ENCODE measurements at regions not wholly inside any gene's neighbourhood (a gene's known extent, or its start where the extent isn't known, plus 50 kb on each side); places are given as distances from the start of the nearest gene placed in this dataset.

DNA sequence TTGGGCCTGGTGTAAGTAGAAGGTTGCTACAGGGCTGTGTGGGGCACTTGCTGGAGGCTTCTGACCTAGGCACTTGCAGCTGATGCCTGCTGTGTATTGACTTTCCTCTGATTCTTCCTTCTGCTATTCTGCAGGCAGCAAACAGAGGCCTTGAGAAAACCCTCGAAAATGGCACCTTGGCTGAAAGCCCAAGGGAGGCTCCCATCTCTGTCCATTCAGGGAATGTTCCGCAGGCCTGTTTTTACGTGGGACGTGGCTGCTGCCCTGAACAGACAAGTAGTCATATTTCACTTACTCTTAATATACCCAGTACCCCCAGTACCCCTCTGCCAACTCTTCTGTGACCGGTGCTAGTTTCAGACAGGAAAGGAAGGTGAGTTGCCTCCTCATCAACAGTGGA, 664.7 kb downstream of the INHBA start:
- no peak for DNase-seq (ENCODE audit: low read depth)
- H3K4me3 ChIP-seq (ENCODE audit: low read length): no peak overlapping the region
- TF ChIP-seq, protein P1, sequence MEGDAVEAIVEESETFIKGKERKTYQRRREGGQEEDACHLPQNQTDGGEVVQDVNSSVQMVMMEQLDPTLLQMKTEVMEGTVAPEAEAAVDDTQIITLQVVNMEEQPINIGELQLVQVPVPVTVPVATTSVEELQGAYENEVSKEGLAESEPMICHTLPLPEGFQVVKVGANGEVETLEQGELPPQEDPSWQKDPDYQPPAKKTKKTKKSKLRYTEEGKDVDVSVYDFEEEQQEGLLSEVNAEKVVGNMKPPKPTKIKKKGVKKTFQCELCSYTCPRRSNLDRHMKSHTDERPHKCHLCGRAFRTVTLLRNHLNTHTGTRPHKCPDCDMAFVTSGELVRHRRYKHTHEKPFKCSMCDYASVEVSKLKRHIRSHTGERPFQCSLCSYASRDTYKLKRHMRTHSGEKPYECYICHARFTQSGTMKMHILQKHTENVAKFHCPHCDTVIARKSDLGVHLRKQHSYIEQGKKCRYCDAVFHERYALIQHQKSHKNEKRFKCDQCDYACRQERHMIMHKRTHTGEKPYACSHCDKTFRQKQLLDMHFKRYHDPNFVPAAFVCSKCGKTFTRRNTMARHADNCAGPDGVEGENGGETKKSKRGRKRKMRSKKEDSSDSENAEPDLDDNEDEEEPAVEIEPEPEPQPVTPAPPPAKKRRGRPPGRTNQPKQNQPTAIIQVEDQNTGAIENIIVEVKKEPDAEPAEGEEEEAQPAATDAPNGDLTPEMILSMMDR (IDR thresholded peaks at IDR 0.05; ENCODE audit: insufficient read depth, low read depth, low read length, missing control alignments): no peak

GRCh38 chr7:41037691-41038090, 665.2 kb downstream of the INHBA start:
- no peak overlapping the region for H3K4me3 ChIP-seq (ENCODE audit: low read length)
- TF ChIP-seq, protein P1 (IDR thresholded peaks at IDR 0.05; ENCODE audit: insufficient read depth, low read depth, low read length, missing control alignments): no peak
- DNase-seq (ENCODE audit: low read depth): no peak

DNA sequence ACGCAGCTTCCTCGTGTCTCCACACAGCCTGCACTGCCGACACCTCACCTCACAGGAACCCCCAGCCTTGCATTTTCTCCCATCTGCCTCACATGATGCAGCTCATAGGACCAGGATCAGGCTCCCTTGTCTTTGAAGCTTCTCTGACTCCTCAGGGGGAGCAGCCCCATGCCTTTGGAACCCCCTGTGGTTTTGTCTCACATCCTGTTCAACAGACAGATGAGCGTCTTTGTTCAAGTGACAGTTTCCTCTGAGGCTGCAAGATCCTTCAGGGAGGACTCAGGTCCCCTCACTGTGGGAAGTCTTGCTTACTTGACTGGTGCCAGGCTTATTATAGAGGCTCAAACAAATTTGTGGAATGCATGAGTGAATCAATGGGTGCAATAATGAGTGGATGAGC, 667.1 kb downstream of the INHBA start:
- H3K4me3 ChIP-seq (ENCODE audit: low read length): no peak overlapping the region
- TF ChIP-seq, protein P1 (IDR thresholded peaks at IDR 0.05; ENCODE audit: insufficient read depth, low read depth, low read length, missing control alignments): no peak
- DNase-seq (ENCODE audit: low read depth): no peak

GRCh38 chr7:41033500-41033899, 669.4 kb downstream of the INHBA start:
- H3K4me3 ChIP-seq (ENCODE audit: low read length): no peak overlapping the region
- TF ChIP-seq, protein P1 (IDR thresholded peaks at IDR 0.05; ENCODE audit: insufficient read depth, low read depth, low read length, missing control alignments): no peak
- peak; percentile 46 for DNase-seq (ENCODE audit: low read depth)

GRCh38 chr7:41030673-41031072, 672.2 kb downstream of the INHBA start:
- H3K4me3 ChIP-seq (ENCODE audit: low read length): no peak overlapping the region
- DNase-seq (ENCODE audit: low read depth): peak; percentile 47
- TF ChIP-seq, protein P1 (IDR thresholded peaks at IDR 0.05; ENCODE audit: insufficient read depth, low read depth, low read length, missing control alignments): no peak

- no peak overlapping the region for H3K4me3 ChIP-seq (ENCODE audit: low read length)
- TF ChIP-seq, protein P1 (IDR thresholded peaks at IDR 0.05; ENCODE audit: insufficient read depth, low read depth, low read length, missing control alignments): no peak
- DNase-seq (ENCODE audit: low read depth): peak; percentile 98
These were observed 673.8 kb downstream of the INHBA start for GRCh38 chr7:41029072-41029499.

GRCh38 chr7:41028580-41028979, 674.3 kb downstream of the INHBA start:
- TF ChIP-seq, protein P1 (IDR thresholded peaks at IDR 0.05; ENCODE audit: insufficient read depth, low read depth, low read length, missing control alignments): no peak
- no peak overlapping the region for H3K4me3 ChIP-seq (ENCODE audit: low read length)
- DNase-seq (ENCODE audit: low read depth): peak; percentile 22
